Urothelium cell line (cell line): ENCODE measurements at regions not wholly inside any gene's neighbourhood (a gene's known extent, or its start where the extent isn't known, plus 50 kb on each side); places are given as distances from the start of the nearest gene placed in this dataset.

Experiments
- DNase-seq: peaks from one replicate; pipeline ENCODE4 v3.0.0; 2011; ENCODE audit warnings: low spot score, mixed read lengths
- FAIRE-seq: peaks from 2 replicates; lab custom pipeline; 2011; peaks lifted over from hg19 to GRCh38; lab: Jason Lieb, UNC

DNA sequence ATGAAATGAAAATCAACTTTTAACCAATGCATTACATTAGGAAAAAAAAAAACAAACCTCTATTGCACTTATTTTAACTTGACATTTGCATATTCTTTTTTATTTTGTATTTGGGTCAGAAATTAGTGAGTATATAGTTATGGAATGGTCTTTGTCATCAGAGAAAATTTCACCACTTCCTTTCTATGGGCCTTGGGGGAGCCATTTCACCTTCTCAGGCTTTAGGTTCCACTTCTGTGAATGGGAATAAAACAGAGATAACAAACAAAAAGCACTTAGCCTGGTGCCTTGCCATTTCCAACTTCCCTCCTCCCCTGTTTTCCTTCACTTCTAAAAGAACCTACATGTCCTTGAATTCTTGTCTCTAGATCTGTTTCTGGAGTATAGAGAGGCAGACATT lies 168.0 kb upstream of the STT3B start:
- no peak for FAIRE-seq
- DNase-seq, result no peak

DNA sequence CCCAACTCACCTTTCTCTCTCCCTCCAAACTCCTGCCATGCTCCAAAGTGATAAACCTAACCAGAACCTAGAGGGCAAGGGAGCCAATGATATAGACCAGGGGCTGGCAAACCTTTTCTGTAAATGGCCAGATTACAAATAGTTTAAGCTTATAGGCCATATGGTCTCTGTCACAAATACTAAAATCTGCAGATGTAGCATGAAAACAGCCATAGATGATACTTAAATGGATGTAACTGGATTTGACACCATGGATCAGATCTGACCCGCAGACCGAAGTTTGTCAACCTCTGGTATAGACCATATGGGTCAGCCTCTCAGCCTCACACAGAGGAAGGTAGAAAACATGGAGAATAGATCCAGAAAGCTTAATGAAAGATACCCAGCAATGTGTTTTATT lies 165.2 kb upstream of the STT3B start:
- FAIRE-seq, result no peak
- no peak for DNase-seq

DNA sequence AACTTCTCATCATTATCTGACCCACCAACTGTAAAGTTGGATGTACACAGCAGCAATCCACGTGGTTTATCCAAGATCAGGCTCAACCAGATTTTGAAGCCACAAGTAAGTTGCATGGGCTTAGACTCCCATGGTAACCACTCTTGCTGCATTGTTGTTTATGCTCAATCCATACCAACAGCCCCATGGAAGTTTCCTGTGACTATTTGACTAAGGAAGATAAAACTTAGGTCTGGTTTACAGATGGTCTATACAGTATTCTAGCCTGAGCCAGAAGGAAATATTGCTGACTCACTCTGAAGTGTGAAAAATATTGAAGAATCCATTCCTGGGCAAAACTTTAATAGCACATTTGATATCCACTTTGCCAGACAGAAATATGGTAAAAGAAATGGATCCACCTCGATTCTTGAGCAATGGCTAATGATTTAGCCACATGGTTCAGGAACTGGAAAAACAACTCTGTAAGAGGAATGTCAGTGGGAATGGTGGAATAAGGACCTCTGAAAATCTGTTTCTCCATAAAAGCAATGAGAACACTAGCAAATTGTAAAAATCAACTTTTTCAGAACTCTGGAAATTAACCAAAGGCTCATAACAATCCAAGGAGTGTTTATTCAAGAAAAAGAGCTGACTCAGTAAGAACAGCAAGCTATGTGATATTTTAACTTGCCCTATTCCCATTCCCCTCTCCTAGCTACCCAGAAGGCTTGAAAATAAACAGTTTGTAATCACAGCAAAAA lies 162.9 kb upstream of the STT3B start:
- FAIRE-seq (no peak), DNase-seq (no peak)

DNA sequence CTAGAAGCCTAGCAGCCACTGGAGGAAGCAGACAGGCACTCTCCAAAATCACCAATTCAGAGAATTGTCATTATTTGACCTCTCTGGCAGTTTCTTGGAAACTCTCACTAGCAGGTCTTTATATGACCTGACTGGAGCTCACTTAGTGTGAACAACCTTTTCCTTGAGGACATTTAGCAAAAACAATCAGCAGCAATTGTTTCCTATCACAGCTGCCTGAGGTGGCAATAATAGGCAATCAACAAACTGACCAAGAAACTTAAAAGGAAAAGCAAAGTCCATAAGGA lies 162.4 kb upstream of the STT3B start:
- DNase-seq, result no peak
- FAIRE-seq, result no peak

DNA sequence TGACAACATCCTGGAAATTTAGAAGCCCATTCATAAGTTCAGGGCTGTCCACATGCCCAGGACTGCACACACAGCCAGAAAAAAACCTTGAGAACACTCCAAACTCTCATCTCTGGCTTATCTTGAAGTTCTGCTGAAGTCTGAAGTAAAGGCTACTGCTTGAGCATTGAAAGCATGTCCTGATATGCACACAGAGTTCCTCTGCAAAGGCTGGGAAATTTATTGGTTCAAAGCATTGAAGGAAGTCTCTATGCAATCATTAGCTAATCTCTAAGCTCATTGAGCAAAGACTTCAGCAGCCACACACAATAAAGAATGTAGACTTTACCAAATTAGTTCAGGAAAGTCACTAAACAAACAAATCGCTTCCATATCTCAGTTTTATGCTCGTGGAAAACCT lies 162.0 kb upstream of the STT3B start:
- no peak for DNase-seq
- no peak for FAIRE-seq

DNA sequence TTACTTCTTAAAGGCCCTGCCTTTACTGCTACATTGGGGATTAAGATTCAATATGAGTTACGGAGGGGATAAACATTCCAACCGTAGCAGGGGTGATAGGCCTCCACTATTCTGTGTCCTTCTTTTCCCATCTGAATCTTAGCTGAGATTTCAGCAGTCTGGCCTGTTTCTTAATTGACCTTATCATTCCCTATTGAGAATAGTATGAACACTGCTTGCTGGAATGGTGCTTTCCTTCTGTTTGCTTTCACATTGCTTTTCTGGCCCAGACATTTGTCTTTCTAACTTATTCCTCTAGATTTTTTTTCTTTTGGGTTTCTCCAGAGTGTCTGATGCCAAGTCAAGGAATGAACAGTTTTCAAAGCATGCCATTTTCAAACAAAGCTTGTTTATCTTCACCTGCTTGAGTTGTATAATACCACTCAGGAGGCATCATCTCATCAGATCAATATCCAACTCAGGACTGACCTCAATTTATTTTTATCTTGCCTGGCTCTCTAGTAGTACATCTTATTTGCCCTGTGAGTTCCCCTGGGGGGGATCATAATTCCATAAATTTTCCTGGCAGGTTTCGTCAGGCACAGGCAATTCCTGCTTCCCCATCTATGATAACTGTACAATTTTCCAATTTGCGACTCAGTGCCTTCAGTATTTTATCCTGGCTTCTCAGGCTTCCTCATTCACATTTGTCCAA lies 161.1 kb upstream of the STT3B start:
- FAIRE-seq, result no peak
- DNase-seq, result no peak

DNA sequence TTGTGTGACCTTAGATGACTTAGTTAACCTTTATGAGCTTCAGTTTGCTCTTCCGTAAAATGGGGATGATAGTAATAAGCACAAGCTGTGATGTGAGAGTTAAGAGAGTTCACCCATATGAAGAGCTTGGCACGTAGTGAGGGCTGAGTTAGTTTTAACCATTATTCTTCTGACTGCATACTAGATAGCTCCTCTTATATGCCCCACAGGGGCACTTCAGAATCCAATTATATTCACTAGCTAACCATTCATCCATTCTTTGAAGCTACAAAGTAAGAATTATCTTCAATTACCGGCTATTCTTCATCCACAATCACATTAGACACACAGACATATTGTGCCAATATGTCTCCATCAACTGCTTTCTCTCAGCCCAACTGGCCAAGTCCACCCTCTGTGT lies 159.0 kb upstream of the STT3B start:
- no peak for DNase-seq
- no peak for FAIRE-seq

DNA sequence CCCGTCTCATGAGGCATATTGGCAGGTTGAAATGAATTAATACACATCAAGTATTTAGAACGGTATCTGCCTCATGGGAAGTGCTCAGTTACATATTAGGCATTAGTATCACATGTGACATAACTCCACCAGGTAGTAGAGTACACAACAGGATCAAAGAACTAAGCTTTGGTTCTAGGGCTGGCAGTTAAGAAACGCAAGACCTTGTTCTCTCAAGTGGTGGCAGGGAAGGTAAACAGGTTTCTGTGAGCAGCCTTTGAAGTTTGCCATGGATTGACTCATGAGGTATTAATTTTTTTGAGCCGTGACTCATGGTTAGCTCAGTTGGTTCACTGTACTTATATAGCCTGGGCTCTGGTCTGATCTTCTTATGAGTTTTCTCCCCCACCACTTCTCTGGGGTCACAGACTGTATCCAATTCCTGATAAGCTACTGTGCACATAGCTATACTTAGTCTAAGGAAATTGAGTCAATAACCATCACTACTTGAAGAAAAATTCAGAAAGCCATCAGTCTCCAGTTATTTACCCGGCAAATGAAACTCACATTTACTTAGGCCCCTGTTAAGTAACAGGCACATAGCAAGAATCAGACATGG lies 155.6 kb upstream of the STT3B start:
- DNase-seq, result peak; percentile 87
- peak; percentile 77 for FAIRE-seq

DNA sequence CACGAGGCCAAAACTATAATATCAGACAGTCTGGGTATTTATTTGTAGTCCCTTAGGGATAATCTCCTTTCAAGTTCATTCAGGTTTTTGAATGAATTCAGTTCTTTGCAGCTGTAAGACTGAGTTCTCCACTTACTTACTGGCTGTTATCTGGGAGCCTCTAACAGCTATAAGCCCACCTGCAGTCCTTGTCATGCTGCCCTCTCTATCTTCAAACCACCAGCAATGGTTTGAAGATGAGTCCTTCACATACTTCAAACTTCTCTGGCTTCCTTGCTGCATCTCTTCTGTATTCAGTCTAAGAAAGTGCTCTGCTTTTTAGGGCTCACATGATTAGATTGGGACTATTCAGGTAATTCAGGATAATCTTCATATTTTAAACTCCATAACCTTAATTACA lies 154.5 kb upstream of the STT3B start:
- DNase-seq, result no peak
- FAIRE-seq, result no peak

DNA sequence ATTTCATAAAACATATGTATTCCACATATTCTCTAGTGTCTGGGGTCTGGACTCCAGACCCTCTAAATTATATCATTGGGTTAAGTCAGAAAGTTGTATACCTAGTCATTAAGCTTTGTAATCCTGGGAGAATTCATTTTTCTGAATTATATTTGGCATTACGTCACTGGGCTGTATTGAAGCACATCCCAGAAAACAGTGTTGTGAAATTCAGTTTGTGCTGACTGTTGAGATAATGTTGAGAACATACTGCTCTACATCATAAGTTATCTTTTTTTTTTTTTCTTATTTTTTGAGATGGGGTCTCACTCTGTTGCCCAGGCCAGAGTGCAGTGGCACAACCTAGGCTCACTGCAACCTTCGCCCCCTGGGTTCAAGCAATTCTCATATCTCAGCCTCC lies 153.1 kb upstream of the STT3B start:
- no peak for FAIRE-seq
- DNase-seq, result no peak

DNA sequence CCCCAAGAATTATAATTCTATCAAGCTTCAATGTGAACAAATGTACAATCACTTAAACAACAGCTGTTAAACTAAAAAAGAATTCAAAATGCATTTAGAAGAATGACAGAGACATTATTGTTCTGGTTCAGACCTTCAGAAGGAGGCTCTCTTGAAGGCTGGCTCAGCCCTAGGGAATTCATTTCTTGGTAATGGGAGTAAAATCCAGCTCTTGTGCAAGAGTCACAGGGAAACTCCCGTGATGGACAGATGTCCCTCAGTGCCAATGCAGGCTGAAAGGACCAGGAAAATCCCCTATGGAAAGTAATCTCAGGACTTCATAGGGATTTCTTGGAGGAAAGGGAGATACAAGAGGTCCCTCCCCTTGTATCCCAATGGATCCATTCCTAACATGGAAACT lies 149.9 kb upstream of the STT3B start:
- FAIRE-seq, result no peak

DNA sequence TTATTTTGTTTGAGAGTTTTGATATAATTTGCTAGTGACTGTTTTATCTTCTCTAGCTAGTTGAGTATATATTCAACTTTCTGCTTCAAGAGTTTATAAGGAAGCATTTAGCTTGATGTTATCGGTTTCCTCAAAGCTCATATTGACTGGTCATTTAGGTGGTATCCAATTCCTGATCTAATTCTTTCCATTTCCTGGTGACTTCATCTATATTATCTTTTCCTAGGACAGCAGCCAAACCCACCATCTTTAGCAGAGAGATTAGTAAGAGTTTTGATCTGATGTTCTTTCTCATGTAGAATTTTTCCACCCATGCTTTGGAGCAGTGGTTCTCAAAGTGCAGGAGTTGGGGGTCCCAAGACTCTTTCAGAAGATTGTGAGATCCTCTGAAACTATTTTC lies 148.6 kb upstream of the STT3B start:
- DNase-seq (no peak), FAIRE-seq (no peak)

More for the DNA sequence above, 149.9 kb upstream of the STT3B start:
- no peak for DNase-seq

DNA sequence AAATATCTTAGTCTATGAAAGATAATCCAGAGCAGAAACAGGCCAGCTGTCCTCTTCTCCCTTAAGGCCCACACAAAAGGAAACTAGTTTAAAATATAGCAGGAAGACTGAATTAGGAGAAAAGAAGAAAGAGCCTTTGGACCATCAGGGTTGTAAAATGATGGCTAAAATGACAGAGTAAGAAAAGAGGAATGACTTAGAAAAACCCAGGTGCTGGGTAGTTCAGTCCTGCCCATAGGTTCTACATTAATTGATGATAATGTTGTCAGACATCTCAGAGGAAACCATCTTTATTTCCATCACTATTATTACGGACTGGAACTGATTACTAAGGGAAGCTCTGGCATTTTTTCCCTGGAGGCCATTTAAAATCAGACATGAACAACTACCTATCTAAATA lies 142.8 kb upstream of the STT3B start:
- no peak for DNase-seq
- FAIRE-seq, result no peak

DNA sequence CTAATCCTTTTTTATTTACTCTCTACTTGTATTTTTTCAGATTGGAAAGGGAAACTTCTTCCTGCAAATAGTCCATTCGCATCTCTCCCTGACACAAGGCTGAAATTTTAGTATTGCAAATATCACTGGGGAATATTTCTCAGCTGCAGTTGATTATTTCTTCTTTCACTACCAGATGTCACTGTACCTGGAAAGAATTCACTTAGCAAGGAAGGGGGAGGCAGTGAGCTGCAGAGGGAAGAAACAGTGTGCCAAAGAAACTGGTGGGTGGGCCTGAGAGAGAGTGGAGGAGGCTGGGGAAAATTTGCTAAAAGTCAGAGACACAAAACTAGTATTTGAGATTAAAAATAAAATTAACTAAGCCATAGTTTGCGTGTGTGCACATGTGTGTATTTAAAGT lies 142.3 kb upstream of the STT3B start:
- DNase-seq (no peak), FAIRE-seq (no peak)

DNA sequence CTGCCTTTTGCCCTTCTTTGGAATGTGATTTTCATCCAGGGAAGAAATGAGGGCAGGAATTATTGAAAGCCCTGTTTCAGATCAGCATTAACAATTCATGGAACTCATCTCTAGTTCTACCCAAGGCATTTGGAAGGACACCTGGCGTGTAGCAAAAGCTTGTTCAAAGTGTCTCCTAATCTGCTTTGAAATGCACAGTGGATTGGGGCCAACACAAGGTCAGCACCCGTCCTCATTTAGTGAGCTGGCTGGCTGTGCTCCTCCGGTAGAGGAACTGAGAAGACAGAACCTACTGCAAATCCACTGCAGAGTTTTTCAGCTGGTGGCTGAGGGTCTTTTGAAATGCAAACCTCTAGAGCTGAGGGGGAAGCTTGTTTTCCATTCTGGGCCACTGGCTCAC lies 141.6 kb upstream of the STT3B start:
- FAIRE-seq (no peak), DNase-seq (no peak)

DNA sequence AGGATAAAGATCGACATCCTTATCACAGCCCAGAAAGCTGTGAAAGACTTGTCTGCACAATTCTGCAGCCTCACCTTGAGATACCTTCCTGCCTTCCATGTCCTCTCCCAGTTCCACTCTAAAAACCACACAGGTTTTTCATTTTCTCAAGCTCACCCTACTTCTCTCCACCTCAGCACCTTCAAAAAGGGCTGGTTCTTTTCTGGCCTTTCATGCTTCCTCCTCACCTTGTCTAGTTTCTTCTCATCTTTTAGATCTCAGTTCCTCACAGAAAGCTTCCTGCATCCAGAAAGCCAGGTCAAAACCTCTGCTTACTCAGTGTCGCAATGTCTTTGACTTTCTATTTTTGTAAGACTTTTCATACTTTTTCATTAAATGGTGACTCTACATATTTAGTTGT lies 140.2 kb upstream of the STT3B start:
- FAIRE-seq (no peak), DNase-seq (no peak)

DNA sequence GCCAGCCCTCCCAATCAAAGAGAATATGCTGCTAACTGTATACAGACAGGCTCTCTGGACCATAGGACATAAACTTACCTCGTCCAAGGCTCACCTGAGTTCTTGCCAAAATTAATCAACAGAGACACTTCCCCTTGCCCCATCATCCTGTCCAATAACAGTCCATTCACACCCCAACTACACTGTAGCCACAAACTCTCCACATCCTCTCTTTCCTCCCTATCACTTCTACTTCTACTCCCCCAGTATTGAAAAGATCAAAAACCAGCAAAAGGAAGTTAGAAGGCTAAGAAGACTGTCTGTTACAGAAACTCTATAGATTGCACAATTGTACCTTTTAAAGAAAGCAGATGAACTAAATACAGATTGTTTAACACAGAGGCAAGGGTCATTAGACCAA lies 133.5 kb upstream of the STT3B start:
- FAIRE-seq (no peak), DNase-seq (no peak)

DNA sequence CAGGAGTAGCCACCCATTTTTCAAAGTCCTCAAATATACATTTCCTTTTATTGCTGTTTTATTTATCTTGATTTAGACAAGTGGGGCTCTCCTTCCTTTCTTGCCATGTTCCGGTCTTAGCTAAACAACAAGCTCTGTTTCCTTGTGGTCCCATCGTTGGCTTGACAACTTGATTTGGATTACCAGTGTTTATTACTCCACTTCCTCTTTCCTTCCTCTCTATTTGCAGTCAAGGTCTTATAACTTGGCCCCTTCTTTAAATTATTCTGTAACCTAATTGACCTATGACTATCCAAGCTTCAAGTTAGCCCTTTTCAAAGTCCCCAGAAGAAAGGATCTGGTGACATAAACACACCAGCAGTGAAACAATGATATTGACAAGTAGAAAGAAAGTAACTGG lies 130.6 kb upstream of the STT3B start:
- DNase-seq (no peak), FAIRE-seq (no peak)

DNA sequence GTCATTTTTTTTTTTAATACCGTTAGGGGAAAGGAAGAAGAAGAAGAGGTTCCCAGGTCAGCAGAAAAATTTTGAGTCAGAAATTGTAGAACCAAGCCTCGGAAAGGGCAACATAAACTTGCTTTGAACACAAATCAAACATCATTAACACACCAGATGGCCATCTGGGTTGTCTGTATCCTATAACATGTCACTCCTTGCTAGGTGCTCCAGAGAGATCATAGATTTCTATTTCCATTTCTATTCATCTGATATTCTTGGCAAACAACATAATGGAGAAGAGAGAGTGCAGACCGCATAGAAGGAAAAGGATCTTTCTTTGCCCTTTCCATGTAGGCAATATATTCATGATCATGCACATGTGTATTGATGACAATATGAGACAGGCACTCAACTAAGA lies 129.5 kb upstream of the STT3B start:
- no peak for FAIRE-seq
- DNase-seq, result no peak

DNA sequence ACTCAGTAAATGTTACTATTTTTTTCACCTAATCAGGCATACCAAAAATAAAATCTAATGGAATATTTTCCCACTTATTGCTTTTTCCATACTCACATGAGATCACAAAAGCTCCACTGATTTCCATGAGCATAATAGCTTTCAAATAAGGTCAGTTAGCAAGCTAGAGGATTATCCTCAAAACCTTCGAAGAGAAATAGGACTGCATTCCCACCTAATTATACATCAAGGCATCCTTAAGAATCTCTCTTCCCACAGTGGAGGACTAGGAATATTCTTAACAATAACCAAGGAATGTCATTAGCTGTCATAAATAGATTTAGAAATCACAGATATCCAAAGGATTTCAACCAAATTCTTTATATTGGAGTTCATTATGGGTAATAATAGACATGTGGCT lies 127.9 kb upstream of the STT3B start:
- no peak for FAIRE-seq
- no peak for DNase-seq

DNA sequence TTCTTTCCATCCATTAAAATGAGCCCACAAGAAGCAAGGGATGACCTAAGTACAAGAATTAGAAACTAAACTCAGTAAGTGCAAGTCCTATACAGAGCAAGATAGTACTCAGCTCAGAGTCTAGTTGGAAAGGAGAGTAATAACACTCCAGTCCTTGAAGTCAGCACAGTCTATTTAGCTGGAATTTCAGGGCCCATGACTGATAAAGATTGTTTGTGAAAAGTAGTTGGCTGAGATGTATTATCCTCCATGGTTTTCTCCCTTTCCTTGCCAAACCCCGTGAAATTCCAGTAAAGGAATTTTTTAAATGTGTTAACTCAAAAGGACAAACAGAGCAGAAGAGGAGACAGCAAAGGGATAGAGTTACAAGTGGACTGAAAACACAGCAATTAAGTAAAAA lies 127.2 kb upstream of the STT3B start:
- no peak for DNase-seq
- no peak for FAIRE-seq

DNA sequence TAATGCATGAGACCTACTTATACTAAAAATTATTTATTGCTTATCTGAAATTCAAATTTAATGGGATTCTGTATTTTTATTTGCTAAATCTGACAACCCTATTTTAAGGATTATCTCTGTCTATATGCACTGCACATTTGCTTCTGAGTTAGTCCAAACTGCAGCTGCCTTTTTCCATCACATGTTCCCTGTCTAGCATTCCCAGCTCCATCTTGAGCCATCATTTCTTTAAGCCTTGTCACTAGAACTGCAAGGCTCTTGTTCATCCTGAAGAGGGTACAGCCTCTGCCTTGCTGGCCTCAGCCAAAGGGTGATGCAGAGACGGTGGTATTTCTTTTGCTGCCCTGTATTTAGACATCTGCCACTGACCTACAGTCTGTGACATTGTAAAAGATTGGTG lies 125.8 kb upstream of the STT3B start:
- no peak for DNase-seq
- FAIRE-seq, result no peak

DNA sequence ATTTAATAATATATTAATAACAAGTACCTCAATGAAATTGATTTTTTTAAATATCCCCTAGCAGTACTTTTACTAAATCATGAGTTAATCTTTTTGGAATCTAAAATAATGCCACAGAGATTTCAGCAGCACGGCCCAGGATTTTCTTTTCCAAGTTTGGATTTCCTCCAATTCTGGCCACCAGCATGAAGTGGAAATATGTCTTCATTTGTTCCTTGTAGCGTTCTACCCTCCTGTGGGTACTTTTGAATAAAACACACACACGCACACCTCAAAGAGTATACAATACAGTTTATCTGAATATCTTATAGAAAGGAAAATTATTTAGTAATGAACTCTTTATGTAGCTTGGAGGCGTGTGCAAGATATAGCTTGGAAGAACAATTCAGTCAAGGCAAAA lies 125.1 kb upstream of the STT3B start:
- DNase-seq (no peak), FAIRE-seq (no peak)
